ENCODE measurements at regions not wholly inside any gene's neighbourhood (a gene's known extent, or its start where the extent isn't known, plus 50 kb on each side); places are given as distances from the start of the nearest gene placed in this dataset.

GRCh38 chr2:190771726-190772125, 108.9 kb upstream of the GLS start:
- H3K9me3 Mint-ChIP-seq (ENCODE audit: low read depth), result peaks cover 15% of the 10 kb centered on the region
- no peak for TF ChIP-seq CTCF (IDR thresholded peaks at IDR 0.05; ENCODE audit: unreplicated experiment)

GRCh38 chr2:190780594-190780993, 100.0 kb upstream of the GLS start:
- Mint-ChIP-seq H3K27ac (no peak overlapping the region), H3K9me3 (ENCODE audit: low read depth) (peaks cover 15% of the 10 kb centered on the region), H3K27me3 (no peaks in the 10 kb centered on the region), H3K4me1 (ENCODE audit: low read depth) (peaks cover 8% of the 10 kb centered on the region), H3K36me3 (ENCODE audit: insufficient read depth) (peaks cover 4% of the 10 kb centered on the region), H3K4me3 (ENCODE audit: low read depth) (no peak overlapping the region)
- no peak for TF ChIP-seq CTCF (IDR thresholded peaks at IDR 0.05; ENCODE audit: unreplicated experiment)
- no peak for DNase-seq (ENCODE audit: low spot score, unreplicated experiment)

More at GRCh38 chr2:190771726-190772125, 108.9 kb upstream of the GLS start:
- Mint-ChIP-seq H3K27me3 (no peaks in the 10 kb centered on the region), H3K27ac (no peak overlapping the region), H3K4me3 (ENCODE audit: low read depth) (no peak overlapping the region), H3K4me1 (ENCODE audit: low read depth) (peaks cover 2% of the 10 kb centered on the region), H3K36me3 (ENCODE audit: insufficient read depth) (peaks cover 5% of the 10 kb centered on the region)
- DNase-seq (ENCODE audit: low spot score, unreplicated experiment), result no peak

- H3K4me3 Mint-ChIP-seq (ENCODE audit: low read depth), result no peak overlapping the region
- peak; percentile 75 for TF ChIP-seq CTCF (IDR thresholded peaks at IDR 0.05; ENCODE audit: unreplicated experiment)
- peaks cover 9% of the 10 kb centered on the region for H3K9me3 Mint-ChIP-seq (ENCODE audit: low read depth)
- no peaks in the 10 kb centered on the region for H3K27me3 Mint-ChIP-seq
- no peak overlapping the region for H3K27ac Mint-ChIP-seq
- DNase-seq (ENCODE audit: low spot score, unreplicated experiment), result no peak
- H3K4me1 Mint-ChIP-seq (ENCODE audit: low read depth), result peaks cover 16% of the 10 kb centered on the region
- H3K36me3 Mint-ChIP-seq (ENCODE audit: insufficient read depth), result peaks cover 1% of the 10 kb centered on the region
Observed at GRCh38 chr2:190781604-190782198, 98.9 kb upstream of the GLS start.

GRCh38 chr2:190782264-190782663, 98.4 kb upstream of the GLS start:
- peaks cover 5% of the 10 kb centered on the region for H3K9me3 Mint-ChIP-seq (ENCODE audit: low read depth)
- no peak for DNase-seq (ENCODE audit: low spot score, unreplicated experiment)
- peak overlapping the region; percentile 84 for H3K27ac Mint-ChIP-seq
- H3K27me3 Mint-ChIP-seq, result no peaks in the 10 kb centered on the region
- no peak for TF ChIP-seq CTCF (IDR thresholded peaks at IDR 0.05; ENCODE audit: unreplicated experiment)
- H3K4me3 Mint-ChIP-seq (ENCODE audit: low read depth), result no peak overlapping the region
- H3K36me3 Mint-ChIP-seq (ENCODE audit: insufficient read depth), result peaks cover 1% of the 10 kb centered on the region
- H3K4me1 Mint-ChIP-seq (ENCODE audit: low read depth), result peaks cover 17% of the 10 kb centered on the region

- H3K9me3 Mint-ChIP-seq (ENCODE audit: low read depth), result peaks cover 5% of the 10 kb centered on the region
- H3K27ac Mint-ChIP-seq, result no peak overlapping the region
- no peak for TF ChIP-seq CTCF (IDR thresholded peaks at IDR 0.05; ENCODE audit: unreplicated experiment)
- H3K4me1 Mint-ChIP-seq (ENCODE audit: low read depth), result peaks cover 28% of the 10 kb centered on the region
- H3K27me3 Mint-ChIP-seq, result no peaks in the 10 kb centered on the region
- DNase-seq (ENCODE audit: low spot score, unreplicated experiment), result no peak
- peaks cover 1% of the 10 kb centered on the region for H3K36me3 Mint-ChIP-seq (ENCODE audit: insufficient read depth)
- no peak overlapping the region for H3K4me3 Mint-ChIP-seq (ENCODE audit: low read depth)
Observed at GRCh38 chr2:190783513-190784263, 96.9 kb upstream of the GLS start.

Data from progenitor cell of endocrine pancreas (in vitro differentiated cells).